ENCODE measurements at regions not wholly inside any gene's neighbourhood (a gene's known extent, or its start where the extent isn't known, plus 50 kb on each side); places are given as distances from the start of the nearest gene placed in this dataset.
"Not testable (repeated sequence)": the region's sequence is repeated elsewhere in the genome, so short reads cannot be mapped to it uniquely, and the experiment has no call there.

- no peak for DNase-seq
Observed at GRCh38 chr2:185891403-185891802, 152.8 kb downstream of the FSIP2 start.

DNA sequence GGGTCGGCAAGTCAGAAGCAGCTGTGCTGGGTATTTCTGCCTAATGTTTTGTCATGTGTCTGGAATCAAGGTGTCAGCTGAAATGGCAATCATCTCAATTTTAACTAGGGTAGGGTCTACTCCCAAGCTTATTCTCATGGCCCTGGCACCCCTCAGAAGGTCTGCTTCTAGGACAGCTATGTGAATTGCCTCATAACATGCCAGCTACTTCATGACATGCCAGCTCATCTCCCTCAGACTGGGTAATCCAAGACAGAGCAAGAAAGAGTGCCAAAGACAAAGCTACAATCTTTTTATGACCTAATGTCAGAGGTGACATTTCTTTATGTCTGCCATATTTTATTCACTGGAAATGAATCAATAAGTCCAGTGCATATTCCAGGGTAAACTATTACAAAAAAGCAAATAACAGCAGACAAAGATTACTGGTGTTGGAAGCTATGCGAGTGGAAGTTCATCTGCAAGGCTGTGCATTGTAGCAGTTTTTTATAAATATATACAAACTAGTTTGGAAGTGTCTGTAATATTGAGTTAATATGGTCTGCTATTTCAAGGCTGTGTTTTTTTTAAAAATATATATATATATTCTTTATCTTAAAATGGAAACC is 153.3 kb downstream of the FSIP2 start:
- DNase-seq = no peak

DNA sequence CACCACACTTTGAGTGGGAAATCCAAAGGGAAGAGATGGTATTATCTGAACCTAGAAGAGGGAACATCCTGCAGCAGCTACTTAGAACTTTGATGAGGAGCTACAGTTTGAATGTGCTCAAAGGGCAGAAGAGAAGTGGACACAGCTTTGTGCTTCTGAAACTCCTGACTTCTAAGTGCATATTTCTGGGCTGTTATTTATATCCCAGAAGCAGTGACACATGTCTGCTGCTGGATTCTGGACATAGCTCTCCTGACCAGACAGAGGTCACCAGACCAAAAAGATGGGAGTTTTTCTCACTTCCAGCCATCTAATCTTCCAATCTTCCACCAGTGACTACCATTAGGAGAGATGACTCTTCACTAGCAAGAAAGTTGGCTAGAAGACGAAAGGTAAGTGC is 153.9 kb downstream of the FSIP2 start:
- DNase-seq = no peak

DNA sequence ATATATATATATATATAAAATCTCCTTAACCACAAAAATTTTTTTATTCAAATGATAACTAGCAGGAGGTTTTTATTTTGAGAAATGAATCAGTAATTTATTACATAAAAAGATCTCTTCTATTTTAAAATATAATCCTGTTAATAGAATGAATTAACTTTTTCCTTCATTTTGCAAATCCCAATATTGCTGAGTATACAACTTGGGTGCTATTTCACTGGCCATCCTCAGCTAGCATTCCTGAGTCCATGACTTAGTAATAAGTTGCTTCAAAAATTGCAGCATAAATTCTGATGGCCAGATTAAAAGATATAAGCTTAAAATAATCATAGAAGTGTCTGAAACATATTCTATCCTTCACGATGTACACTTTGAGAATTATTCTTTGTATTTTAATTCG is 155.6 kb downstream of the FSIP2 start:
- no peak for DNase-seq

GRCh38 chr2:185895828-185896693 is 157.5 kb downstream of the FSIP2 start:
- no peak for DNase-seq

DNA sequence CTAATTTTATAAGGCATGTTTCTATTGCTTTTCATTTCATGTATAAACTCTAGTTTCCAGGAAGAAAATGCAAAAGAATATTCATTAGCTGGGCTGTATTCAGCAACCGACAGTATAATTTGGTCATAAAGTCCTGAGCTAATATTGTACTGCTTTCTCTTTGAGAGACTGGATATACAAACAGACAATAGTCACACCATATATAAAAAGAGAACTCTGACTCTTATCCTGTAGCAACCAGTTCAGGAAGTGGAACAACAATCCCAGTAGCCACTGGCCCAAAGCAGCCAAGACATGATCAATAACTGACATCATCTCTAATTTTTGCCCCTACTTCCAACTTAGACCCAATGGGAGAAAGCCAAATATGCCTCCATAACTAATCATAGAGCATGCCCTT is 160.8 kb downstream of the FSIP2 start:
- no peak for DNase-seq

DNA sequence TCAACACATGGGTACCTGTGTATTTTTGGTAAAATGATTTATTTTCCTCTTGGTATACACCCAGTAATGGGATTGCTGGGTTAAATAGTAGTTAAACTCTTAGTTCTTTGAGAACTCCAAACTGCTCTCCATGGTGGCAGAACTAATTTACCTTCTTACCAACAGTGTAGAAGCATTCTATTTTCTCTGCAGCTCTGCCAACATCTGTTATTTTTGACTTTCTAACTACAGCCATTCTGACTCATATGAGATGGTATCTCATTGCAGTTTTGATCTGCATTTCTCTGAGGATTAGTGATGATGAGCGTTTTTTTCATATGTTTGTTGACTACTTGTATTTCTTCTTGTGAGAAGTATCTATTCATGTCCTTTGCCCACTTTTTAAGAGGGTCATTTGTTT is 180.6 kb downstream of the FSIP2 start:
- no peak for DNase-seq

DNA sequence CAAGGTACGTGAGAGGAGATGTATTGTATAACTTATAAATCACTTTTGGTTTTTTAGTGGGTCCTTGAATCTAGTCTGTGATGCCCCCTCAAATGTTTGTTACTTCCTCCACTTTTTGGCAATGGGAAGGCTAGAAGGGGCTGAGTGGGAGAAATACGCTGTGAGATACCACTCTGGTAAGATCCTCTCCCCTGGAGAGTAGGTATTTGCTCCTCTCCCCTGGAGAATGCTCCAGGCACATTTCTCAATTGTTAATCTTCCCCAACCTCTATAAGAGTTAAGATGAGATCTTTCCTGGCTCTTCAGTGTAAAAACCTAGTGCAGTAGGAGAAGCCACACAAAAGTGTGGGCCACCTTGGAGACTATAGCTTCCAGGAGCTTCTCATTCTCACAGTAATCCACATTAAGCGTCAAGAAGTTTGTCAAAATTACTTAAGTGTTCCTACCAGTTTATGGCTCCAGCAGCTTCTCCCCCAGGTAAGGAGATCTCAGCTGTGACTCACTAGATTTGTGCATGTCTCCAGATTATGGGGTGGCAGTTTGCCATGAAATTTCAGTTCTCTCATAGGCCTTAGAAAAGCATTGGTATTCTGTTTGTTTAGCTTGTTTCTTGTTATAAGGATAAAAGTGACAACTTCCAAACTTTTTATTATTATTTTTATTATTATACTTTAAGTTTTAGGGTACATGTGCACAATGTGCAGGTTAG is 182.6 kb downstream of the FSIP2 start:
- DNase-seq = no peak

- no peak for DNase-seq
Observed at GRCh38 chr2:185934232-185934631, 195.6 kb downstream of the FSIP2 start.

DNA sequence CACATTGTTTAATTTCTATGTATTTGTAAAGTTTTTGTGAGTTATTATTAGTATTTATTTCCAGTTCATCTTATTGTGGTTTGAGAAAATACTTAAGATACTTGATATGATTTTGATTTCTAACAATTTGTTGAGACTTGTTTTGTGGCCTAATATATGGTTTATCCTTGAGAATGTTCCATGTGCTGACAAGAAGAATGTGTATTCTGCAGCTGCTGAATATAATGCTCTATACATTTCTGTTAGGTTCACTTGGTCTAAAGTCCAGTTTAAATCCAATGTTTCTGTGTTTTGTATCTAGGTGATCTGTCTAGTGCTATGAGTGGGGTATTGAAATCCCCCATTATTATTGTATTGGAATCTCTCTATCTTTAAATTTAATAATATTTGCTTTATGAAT is 201.3 kb downstream of the FSIP2 start:
- DNase-seq = no peak

DNA sequence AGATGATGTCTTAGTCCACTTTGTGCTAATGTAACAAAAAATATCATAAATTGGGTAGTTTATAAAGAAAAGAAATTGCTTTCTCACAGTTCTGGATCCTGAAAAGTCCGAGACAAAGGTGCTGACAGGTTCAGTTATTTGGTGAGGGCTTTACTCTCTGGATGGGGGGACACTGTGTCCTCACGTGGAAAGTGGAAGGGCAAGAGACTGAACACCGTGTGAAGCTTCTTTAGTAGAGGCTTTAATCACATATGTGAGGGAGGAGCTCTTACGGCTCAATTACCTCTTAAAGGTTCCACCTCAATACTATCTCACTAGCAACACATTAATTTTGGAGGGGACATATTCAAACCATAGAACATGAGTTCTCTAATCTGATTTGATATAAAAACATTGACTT is 204.3 kb downstream of the FSIP2 start:
- DNase-seq = no peak

DNA sequence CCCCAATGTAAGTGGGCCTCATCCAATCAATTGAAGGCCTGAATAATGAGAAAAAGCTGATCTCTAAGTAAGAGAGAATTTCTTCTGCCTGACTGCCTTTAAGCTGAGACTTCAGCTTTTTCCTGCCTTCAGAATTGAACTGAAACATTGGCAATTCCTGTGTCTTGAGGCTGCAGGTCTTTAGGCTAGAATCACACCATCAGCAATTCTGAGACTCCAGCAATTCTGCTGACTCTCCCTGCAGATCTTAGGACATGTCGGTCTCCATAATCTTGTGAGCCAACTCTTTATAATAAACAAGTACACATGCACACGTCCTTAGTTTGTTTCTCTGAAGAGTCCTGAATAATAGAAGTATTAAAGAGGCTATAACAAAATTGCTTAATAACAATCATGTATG is 209.1 kb downstream of the FSIP2 start:
- no peak for DNase-seq

DNA sequence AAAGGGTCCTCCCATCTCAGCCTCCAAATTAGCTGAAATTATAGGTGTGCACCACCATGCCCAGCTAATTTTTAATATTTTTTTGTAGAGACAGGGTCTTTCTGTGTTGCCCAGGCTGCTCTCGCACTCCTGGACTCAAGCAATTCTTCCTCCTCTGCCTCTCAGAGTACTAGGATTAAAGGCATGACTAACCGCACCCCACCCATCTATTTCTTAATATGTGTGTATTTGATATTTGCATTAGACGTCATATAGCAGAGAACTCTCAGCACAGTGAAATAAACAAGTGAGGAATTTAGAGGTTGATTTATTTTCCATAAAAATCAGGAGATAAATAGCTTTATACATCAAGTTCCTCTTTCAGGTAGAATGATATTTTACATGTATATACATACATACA is 213.5 kb downstream of the FSIP2 start:
- DNase-seq = no peak

DNA sequence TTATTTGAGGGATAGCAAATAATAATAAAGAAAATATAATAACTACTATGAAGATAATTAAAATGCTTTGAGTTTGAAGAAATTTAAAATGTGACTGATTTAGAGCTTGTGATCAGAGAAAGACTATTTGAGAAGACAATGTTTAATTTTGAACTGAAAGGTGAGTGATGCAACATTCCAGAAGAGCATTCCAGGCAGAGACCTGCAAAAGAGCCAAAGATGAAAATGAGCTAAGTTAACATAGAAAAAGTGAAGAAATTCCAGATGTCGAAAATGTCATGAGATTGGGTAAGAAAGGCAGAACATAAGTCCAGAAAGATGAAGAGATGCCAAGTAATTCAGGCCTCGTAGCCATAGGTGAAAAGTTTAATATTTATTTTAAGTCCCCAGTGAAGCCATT is 215.8 kb downstream of the FSIP2 start:
- no peak for DNase-seq

- DNase-seq = no peak
Observed at GRCh38 chr2:185955050-185955449, 216.4 kb downstream of the FSIP2 start.

DNA sequence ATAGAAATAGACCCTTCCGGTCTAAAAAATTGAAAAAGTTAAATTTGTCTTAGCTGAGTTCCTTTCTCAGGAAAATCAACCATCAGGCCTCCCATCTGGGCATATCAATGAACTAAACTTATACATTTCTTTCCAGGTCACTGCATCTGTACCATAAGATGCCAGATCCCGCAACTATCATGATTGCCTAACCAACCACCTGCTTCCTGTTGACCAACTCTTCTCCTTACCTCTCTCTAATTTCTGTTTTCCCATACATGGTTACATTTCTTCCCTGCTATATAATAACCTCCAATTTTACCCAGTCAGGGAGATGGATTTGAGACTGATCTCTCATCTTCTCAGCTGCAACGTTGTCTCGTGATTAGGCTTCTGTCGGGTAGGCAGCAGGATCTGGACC is 228.7 kb downstream of the FSIP2 start:
- DNase-seq = no peak

DNA sequence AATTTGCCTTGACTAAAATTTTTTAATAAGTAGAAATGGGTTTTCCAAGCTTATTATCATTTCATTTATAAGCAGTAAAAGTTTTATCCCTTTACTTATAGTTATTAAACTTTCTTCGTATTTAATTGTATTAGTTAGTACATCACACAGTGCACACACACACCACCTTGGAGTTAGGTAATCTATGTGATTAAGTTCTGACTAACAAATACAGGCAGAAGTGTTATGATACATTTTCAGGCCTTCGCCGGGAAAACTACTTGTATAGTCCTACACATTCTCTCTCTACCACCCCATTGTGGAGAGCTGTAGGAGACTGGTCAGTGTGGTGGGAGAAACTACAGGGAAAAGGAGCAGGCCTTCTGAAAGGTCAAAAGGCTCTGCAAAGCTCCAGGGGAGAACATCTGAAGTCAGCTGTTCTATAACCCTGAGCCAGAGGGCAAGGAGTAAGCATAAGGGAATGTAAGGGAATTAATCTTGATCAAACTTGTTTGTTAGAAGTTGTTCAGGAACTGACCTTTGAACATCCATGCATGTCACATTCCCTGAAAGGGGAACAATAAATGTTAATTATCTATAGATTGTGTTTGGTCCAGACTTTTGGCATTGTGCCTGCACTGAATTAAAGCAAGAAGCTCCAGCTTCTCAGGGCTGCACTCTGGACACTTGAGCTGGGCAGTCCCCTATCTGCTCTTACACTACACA is 231.7 kb downstream of the FSIP2 start:
- no peak for DNase-seq

DNA sequence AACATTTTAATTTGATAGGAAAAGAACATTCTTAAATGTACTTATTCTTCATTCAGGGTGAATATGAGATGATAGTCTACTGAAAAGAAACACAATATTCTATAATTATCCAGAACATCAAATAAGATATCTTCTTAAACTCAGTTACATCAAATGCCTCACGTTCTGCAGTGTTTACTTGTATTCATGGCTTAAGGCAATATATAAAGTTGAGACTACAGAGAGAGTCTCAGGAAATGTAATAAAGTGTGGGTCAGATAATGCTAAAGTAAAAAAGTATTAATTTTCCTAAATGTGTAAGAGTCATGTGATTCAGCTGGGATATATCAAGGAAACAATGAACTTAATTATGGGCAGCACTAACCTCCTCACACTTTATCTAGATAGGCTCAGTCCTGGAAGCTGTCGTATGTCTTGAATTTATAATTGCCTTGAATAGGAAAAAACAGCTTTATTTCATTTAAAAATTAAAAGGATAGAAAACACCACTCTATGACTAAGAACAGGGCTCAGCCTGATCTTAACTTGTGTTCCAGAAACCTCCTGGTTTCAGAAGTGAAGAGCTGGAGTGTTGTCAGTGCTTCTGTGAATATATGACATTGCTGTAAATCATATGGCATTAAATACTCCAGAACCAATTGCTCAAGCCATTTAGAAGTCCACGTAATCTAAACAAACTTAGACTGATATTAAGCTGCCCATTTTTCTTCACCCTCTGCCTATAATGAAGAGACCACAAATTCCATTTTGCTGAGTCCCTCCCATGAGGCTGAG is 240.2 kb downstream of the FSIP2 start:
- no peak for DNase-seq

DNA sequence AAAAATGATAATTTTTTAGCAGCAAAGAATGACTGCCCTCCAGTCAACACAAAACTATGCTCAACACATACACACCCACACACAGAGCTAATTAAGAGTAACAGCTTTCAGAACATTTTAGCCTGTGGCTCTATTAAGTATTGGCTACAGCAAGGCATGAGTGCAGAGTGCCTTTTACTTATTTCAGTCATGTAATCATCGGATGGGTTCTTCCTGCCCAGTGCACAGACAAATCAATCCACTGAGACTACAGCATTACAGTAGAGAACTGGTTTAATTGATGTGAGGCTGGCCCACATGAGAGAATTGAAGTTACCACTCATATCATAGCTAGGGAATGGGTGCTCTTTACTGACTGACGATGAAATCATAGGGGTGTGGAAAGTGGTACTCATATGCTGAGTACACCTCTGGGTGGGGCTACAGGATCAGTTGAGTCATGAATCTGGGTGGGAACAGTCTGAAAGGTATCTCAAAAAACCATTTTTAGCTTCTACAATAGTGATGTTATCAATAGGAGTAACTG is 241.0 kb downstream of the FSIP2 start:
- DNase-seq = no peak

- no peak for DNase-seq
Observed at GRCh38 chr2:185980944-185981343, 242.3 kb downstream of the FSIP2 start.

- DNase-seq = no peak
Observed at GRCh38 chr2:185984670-185985069, 246.1 kb downstream of the FSIP2 start.

- DNase-seq = not testable (repeated sequence)
Observed at GRCh38 chr2:185988907-185989306, 250.3 kb downstream of the FSIP2 start.

All from NCI-H1092 treated with DMSO at 0.1 percent for 48 hours (cell line).